ENCODE measurements at regions not wholly inside any gene's neighbourhood (a gene's known extent, or its start where the extent isn't known, plus 50 kb on each side); places are given as distances from the start of the nearest gene placed in this dataset.

- no peak for TF ChIP-seq POLR2A (IDR thresholded peaks at IDR 0.05)
- TF ChIP-seq POLR2AphosphoS5 (IDR thresholded peaks at IDR 0.05): no peak
- TF ChIP-seq CTCF (IDR thresholded peaks at IDR 0.05): no peak
Measured at GRCh38 chr15:87502173-87502572, 754.4 kb downstream of the NTRK3 start.

All from breast epithelium (tissue), 3 donors.